Urinary bladder (tissue), 3 donors: ENCODE measurements at regions not wholly inside any gene's neighbourhood (a gene's known extent, or its start where the extent isn't known, plus 50 kb on each side); places are given as distances from the start of the nearest gene placed in this dataset.
A peak's percentile ranks its signal among the peaks of the same experiment; 100 is the strongest.

Experiments
- DNase-seq: peaks from one replicate; pipeline ENCODE4 v3.0.0-alpha.2; 2015; ENCODE audit errors: extremely low spot score
- H3K27ac ChIP-seq: one replicate; pipeline ENCODE4 v1.5.1; 2013; ENCODE audit warnings: low read depth, mild to moderate bottlenecking, moderate library complexity
- H3K36me3 ChIP-seq: one replicate; pipeline ENCODE4 v1.6.1; 2013; ENCODE audit warnings: mild to moderate bottlenecking, moderate library complexity; ENCODE audit not compliant: insufficient read depth
- H3K4me1 ChIP-seq: one replicate; pipeline ENCODE4 v1.6.1; 2013; ENCODE audit warnings: mild to moderate bottlenecking, moderate library complexity; ENCODE audit not compliant: insufficient read depth
- H3K4me3 ChIP-seq: one replicate; pipeline ENCODE4 v1.5.1; 2013; ENCODE audit warnings: low read depth, low read length
- WGBS: extraction: QIAGEN DNeasy Blood & Tissue Kit; methylation state at CpG from one replicate; pipeline ENCODE4 v1.1.7; 2013; 5-methylcytosine and 5-hydroxymethylcytosine counted together
- donor health status: healthy with polysubstance abuse.
- donor health status: healthy.

DNA sequence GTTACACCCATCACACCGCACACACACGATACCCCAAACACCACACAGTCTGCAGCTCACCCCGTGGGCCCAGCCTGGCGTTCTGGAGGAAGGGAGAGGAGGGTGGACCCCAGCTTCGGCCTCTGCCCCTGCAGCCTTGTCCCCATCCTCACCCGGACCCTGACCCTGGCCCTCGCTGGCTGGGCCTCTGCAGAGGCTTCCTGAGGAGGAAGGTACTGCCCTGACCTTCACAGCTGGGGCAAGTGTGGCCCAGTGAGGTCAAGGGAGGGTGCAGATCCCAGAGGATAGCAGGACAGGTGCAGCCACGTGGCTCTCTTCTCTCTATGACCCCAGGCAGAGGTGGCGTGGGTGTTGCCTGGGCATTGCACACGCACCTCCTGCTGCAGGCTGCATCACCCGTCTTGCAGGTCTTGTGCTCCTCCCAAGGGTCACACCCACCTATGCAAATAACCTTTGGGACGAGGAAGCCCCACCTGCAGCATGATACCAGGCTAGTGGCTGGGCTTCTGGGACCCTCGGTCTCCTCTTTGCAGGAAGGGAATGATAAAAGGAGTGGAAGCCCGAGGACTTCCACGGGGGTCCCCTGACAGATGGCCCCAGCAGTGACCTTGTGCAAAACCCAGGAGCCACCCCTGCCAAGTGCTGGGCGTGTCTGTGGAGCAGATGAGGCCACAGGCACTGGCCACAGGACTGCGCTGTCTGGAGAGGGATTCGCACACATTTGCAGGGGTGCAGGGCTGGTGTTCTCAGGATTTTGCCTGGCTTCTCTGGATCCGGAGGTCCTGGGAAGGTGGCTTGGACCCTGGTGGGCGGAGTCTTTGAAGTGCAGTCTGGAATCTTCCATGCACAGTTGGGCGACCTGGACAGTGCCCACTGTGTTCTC is 1241.5 kb downstream of the BRD1 start:
- Histone ChIP-seq H3K27ac (no peak overlapping the region), H3K36me3 (no peaks in the 10 kb centered on the region), H3K4me1 (no peaks in the 10 kb centered on the region), H3K4me3 (no peak overlapping the region)
- 77% methylated on average over 21 of the region's 21 CpGs for WGBS
- no peak for DNase-seq

DNA sequence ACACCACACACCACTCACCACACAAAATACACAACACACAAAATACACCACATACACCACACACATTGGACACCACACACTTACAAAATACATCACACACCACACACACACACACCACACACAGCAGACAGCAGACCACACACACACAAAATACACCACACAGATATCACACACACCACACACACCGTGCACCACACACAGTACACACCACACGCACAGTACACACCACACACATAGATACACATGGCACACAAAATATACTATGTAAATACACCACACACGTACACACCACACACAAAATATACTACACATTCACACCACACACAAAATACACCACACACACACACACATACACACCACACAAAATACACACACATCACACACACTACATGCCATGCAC is 1243.5 kb downstream of the BRD1 start:
- Histone ChIP-seq H3K4me3 (no peak overlapping the region), H3K36me3 (no peaks in the 10 kb centered on the region), H3K4me1 (no peaks in the 10 kb centered on the region), H3K27ac (no peak overlapping the region)
- no peak for DNase-seq
- WGBS: 91% methylated on average over 3 of the region's 3 CpGs

GRCh38 chr22:48581796-48582469 is 1245.7 kb downstream of the BRD1 start:
- H3K27ac ChIP-seq: no peak overlapping the region
- H3K4me3 ChIP-seq: no peak overlapping the region
- no peak for DNase-seq
- no peaks in the 10 kb centered on the region for H3K4me1 ChIP-seq
- 77% methylated on average over 20 of the region's 20 CpGs for WGBS
- no peaks in the 10 kb centered on the region for H3K36me3 ChIP-seq

DNA sequence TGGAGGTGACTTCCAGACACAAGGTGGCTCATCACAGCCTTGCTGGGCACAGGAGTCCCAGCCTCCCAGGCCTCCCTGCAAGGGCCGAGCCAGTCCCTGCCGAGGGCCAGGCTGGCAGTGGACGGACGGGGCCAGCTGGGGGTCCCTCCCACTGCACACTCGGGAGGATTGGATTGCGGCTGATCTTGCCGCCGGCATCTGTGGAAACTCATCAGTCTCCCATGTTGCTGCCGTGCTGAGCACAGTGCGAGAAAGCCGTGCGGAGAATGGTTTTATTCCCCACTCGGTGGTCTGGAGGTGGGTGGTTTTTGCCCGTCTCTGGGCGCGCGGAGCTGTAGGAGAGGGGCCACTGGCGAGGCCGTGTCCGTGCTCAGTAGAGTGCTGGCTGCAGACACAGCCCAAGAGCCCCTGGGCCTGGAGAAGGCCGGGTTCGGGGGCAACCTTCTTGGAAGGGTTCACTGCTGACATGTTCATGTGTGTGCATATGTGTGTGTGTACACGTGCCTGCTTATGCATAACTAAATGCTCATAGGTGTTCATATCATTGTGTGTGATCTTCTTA is 1246.4 kb downstream of the BRD1 start:
- no peak overlapping the region for H3K27ac ChIP-seq
- 80% methylated on average over 23 of the region's 23 CpGs for WGBS
- H3K4me1 ChIP-seq: peaks cover 2% of the 10 kb centered on the region
- H3K36me3 ChIP-seq: no peaks in the 10 kb centered on the region
- DNase-seq: no peak
- H3K4me3 ChIP-seq: no peak overlapping the region

GRCh38 chr22:48580481-48580970 is 1247.1 kb downstream of the BRD1 start:
- Histone ChIP-seq H3K4me1 (peaks cover 2% of the 10 kb centered on the region), H3K4me3 (no peak overlapping the region), H3K27ac (no peak overlapping the region), H3K36me3 (no peaks in the 10 kb centered on the region)
- DNase-seq: no peak
- 73% methylated on average over 13 of the region's 13 CpGs for WGBS

DNA sequence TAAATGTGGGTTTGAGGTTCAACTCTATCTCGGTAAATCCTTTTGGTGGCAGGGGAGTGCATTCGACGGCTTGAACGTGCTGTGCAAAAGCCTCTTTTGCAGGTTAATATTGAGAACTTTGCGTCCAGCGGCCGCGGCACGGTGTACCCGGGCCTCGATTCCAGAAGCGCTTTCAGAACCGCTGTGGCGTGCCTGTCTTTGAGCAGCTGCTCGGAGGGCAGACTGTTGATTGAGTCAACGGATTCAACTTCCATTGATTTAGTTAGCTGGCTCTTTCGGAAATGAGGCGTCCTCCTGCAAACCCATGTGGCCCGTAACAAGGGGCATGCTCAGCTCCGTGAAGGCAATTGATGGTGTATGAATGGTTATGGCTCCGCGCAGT is 1247.8 kb downstream of the BRD1 start:
- H3K4me1 ChIP-seq: peaks cover 5% of the 10 kb centered on the region
- no peaks in the 10 kb centered on the region for H3K36me3 ChIP-seq
- no peak overlapping the region for H3K4me3 ChIP-seq
- 53% methylated on average over 22 of the region's 22 CpGs for WGBS
- no peak for DNase-seq
- no peak overlapping the region for H3K27ac ChIP-seq

DNA sequence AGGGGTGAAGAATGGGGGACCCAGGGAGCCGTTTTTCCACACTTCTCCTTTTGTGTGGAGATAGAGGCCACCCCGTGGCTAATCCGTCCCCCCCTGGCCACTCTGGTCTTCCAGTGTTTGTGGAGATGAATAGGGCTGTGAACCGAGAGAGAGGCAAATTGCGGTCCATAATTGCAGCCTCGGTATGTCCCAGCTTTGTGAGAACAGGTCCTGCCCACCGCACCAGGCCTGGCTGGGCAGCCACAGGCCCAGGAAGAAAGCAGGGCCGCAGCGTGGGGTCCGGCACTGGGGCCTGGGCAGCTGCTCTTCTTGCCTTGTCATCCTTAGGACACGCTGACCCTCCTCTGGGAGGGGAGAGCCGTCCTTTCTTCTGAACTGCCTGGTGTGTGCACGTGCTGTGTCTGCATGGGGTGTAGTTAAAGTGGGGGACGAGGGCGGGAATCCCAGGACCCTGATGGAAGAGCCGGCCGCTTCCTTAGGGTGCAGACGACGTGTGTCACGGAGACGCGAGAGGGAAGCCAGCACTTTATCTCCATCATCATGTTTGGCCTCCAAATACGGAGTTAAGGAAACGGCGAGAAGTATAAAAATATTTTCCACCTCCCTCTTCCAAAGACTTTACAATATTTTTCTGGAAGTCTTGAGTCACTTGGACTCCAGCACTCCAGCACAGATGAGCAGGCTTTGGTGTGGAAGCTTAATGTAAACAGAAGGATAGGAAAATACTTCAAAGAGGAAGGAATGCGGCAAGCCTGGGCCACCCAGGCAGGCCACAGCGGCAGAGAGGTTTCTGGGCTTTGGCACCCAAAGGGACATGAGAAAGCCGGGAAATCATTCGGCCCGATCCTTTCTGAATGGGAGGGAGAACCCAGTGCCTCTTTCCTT is 1248.4 kb downstream of the BRD1 start:
- Histone ChIP-seq H3K4me1 (peaks cover 5% of the 10 kb centered on the region), H3K4me3 (no peak overlapping the region), H3K36me3 (no peaks in the 10 kb centered on the region), H3K27ac (no peak overlapping the region)
- peak; percentile 14 for DNase-seq
- 30% methylated on average over 30 of the region's 30 CpGs for WGBS

GRCh38 chr22:48578138-48579042 is 1249.3 kb downstream of the BRD1 start:
- H3K27ac ChIP-seq: no peak overlapping the region

DNA sequence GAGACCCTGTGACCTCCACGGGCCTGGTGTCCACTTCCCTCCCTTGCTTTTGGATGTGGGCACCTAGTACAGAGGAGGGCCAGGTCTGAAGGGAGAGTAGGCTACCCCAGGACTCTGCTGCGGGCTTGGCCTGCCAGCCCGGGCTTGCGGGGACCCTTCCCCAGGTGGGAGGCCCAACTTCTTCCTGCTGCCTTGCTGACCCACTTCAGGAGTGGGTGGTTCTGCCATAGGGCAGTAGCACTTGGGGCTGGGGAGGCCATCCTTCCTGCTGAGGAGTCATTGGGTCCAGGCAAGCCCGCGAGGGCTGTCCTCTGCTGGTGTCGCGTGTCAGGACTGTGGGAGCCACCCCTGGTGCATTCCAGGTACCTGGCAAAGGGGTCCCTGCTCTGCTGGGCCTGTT is 1250.0 kb downstream of the BRD1 start:
- 91% methylated on average over 8 of the region's 8 CpGs for WGBS
- H3K4me3 ChIP-seq: no peak overlapping the region

More at GRCh38 chr22:48578138-48579042, 1249.3 kb downstream of the BRD1 start:
- H3K4me1 ChIP-seq: peaks cover 5% of the 10 kb centered on the region
- 90% methylated on average over 24 of the region's 24 CpGs for WGBS
- DNase-seq: no peak
- no peaks in the 10 kb centered on the region for H3K36me3 ChIP-seq
- no peak overlapping the region for H3K4me3 ChIP-seq

DNA sequence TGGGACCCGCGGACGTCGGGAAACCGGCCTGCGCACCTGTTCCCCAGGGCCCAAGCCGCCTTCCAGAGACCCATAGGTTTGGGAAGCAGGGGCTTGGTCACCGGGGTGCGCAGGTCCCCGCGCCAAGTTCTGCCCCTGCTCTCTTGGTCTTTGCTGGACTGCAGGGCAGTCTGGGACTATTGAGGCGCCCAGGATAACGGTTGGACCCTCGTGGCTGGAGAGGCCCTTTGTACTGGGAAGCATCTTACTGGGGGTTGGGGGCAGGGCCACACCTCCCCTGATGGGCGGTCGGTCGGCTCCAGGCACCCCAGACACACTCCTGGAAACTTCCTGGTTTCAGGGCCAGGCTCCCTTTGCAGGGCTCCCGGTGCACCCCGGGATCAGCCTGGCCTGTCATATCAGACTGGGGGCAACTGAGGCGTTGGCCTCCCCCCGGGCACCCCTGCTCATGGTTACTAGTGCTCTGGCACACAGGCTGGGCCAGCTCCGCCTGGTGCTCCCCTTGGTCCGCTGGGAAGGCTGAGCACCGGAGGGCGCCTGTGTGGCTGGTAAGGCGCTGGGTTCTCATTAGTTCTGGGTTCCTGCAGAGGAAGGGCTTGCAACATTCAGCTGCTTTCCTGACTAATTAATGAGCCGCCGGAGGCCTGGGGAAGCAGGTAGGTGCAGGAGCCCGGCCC is 1250.5 kb downstream of the BRD1 start:
- DNase-seq: no peak
- Histone ChIP-seq H3K4me3 (peak overlapping the region; percentile 47), H3K27ac (no peak overlapping the region), H3K36me3 (no peaks in the 10 kb centered on the region), H3K4me1 (peaks cover 5% of the 10 kb centered on the region)
- WGBS: 52% methylated on average over 29 of the region's 29 CpGs

More for the DNA sequence above, 1250.0 kb downstream of the BRD1 start:
- Histone ChIP-seq H3K4me1 (peaks cover 5% of the 10 kb centered on the region), H3K27ac (no peak overlapping the region), H3K36me3 (no peaks in the 10 kb centered on the region)
- no peak for DNase-seq

GRCh38 chr22:48576333-48577013 is 1251.2 kb downstream of the BRD1 start:
- DNase-seq: no peak
- no peak overlapping the region for H3K27ac ChIP-seq
- H3K4me1 ChIP-seq: peaks cover 5% of the 10 kb centered on the region
- H3K36me3 ChIP-seq: no peaks in the 10 kb centered on the region
- peak overlapping the region; percentile 47 for H3K4me3 ChIP-seq
- 1% methylated on average over 102 of the region's 103 CpGs for WGBS
